ENCODE measurements at regions not wholly inside any gene's neighbourhood (a gene's known extent, or its start where the extent isn't known, plus 50 kb on each side); places are given as distances from the start of the nearest gene placed in this dataset.

DNA sequence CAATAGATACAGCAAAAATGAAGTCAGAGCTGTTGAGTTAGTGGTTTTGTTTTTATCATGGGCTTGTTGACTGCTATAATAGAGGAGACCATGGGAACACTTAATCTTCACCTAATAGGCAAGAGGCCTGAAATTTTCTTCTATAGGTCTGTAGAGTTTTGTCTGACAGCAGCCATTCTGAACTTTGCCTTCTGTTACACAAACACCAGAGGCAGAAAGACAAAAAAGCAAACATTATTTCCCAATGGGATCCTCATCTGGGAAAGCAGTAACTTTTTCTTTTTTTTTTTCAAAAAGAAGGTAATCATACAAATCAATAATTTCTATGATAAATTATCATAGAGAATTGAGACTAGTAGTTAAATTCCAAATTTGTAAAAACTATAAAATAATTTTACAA is 494.1 kb downstream of the TOX3 start:
- ATAC-seq (no peak), DNase-seq (no peak)
- no peak overlapping the region for H3K27ac Mint-ChIP-seq
- no peak overlapping the region for H3K4me3 Mint-ChIP-seq
- H3K36me3 Mint-ChIP-seq (ENCODE audit: low read depth), result no peaks in the 10 kb centered on the region
- no peaks in the 10 kb centered on the region for H3K4me1 Mint-ChIP-seq
- no peaks in the 10 kb centered on the region for H3K27me3 Mint-ChIP-seq
- H3K9me3 Mint-ChIP-seq, result peaks cover 9% of the 10 kb centered on the region

DNA sequence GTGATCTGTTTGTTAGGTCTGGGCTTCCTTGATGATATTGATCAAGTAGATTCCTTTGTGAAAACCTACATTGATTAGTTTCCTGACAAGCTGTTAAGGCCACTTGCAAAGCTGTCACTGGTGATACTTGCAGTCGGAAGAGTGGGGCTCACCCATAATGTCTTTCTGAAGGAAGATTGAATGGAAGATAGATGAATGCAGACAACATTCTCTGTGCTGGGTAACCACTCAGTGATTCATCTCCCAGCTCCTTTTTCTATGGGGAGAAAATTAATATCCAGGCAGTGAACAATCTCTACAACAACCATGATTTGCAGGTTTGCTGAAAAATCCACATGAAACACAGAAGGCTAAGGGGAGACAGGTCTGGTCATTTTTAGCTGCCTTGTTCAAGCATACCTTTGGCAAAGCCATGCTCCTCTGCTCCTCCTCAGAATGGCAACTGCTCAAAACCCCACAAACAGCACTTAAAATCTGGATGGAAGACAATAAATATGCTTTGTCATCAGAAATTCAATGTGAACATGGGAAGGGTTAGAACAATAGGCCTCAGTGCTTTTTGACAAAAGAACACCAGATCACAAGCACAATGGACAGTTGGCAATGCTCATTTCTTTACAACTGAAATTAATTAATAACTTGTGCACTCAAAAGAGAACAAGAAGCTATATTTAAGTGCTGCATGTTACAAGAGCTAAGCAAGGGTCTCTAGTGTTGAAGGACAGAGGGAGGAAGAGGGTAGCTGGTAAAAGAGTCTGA is 495.4 kb downstream of the TOX3 start:
- H3K36me3 Mint-ChIP-seq (ENCODE audit: low read depth), result no peaks in the 10 kb centered on the region
- no peak overlapping the region for H3K27ac Mint-ChIP-seq
- no peak overlapping the region for H3K4me3 Mint-ChIP-seq
- H3K27me3 Mint-ChIP-seq, result no peaks in the 10 kb centered on the region
- DNase-seq (no peak), ATAC-seq (no peak)
- H3K4me1 Mint-ChIP-seq, result no peaks in the 10 kb centered on the region
- H3K9me3 Mint-ChIP-seq, result peaks cover 16% of the 10 kb centered on the region

DNA sequence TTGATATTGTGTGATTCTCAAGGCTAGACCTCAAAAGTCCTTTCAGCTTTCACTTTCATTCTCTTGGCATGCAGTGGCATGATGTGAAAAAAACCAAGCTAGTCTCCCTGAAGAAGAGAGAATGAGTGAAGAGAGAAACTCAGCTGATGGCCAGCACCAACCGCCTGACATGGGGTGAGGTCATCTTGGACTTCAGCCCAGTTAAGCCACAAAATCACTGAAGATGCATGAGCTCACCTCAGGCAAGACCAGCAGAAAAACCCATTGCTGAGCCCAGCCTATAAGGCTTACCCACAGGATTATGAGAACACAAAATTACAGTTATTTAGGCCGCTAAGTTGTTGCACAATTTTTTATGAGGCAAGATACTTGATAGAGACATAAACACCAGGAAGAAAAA is 496.5 kb downstream of the TOX3 start:
- Mint-ChIP-seq H3K27me3 (no peaks in the 10 kb centered on the region), H3K36me3 (ENCODE audit: low read depth) (no peaks in the 10 kb centered on the region), H3K27ac (no peak overlapping the region), H3K4me1 (no peaks in the 10 kb centered on the region), H3K4me3 (no peak overlapping the region), H3K9me3 (peaks cover 25% of the 10 kb centered on the region)
- no peak for DNase-seq
- no peak for ATAC-seq

DNA sequence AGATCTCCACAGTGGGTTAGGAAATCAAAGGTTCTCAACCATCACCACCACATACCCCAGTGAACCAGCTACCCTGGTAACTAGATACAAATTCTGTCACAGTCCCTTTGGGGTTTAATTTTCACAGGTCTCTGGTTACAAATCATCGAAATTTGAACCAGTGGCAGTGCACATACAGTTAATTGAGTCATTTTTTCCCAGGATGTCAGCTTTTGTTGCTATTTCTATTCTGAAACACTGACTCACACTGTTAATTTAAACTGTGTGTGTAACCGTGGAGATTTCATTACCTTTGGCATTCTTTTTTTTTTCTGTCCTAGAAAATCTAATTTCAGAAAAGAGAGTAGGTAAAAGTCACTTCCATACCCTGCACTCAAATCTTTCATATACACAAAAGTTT is 511.5 kb downstream of the TOX3 start:
- H3K36me3 Mint-ChIP-seq (ENCODE audit: low read depth), result no peaks in the 10 kb centered on the region
- no peaks in the 10 kb centered on the region for H3K4me1 Mint-ChIP-seq
- DNase-seq, result no peak
- H3K27me3 Mint-ChIP-seq, result no peaks in the 10 kb centered on the region
- H3K4me3 Mint-ChIP-seq, result no peak overlapping the region
- peaks cover 7% of the 10 kb centered on the region for H3K9me3 Mint-ChIP-seq
- no peak for ATAC-seq
- no peak overlapping the region for H3K27ac Mint-ChIP-seq

DNA sequence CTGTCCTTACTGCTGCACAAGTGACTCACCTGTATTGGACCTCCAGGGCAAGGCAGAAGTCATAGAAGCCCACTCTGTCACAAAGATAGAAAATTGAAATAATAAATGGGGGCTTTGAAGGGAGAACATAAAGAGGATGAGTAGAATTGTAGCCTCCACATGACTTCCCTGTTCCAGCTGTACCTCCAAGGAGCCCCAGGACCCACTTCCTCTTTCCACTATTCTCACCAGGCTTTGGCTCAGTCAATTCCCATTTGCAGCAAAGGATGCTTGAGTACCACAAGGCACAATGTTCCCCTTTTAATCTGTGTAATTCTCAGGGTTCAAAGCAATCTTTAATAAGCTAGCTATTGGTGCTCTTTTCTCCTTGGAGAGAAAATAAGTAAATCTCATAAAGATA is 512.1 kb downstream of the TOX3 start:
- Mint-ChIP-seq H3K4me1 (no peaks in the 10 kb centered on the region), H3K27ac (no peak overlapping the region), H3K36me3 (ENCODE audit: low read depth) (no peaks in the 10 kb centered on the region), H3K27me3 (no peaks in the 10 kb centered on the region), H3K4me3 (no peak overlapping the region), H3K9me3 (peaks cover 10% of the 10 kb centered on the region)
- ATAC-seq (no peak), DNase-seq (no peak)

DNA sequence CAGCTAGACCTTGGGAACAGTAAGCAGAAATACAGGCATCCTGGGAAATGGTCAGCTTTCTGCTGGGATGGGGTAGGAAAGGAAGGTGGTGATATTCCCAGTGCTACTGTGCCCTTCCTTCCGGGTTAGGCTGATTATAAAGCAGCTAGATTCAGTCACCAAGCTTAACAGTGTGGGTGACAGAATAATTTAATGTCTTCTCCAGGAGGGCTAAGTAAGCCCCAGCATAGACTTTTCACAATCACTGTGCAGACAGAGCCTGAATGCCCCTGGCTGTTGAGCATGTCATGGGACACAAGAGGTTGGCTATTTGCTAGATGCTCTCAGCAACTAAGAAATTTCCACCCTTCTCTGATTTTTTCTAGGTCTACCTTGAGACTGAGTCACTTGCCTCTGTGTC is 513.0 kb downstream of the TOX3 start:
- no peak for ATAC-seq
- Mint-ChIP-seq H3K27me3 (no peaks in the 10 kb centered on the region), H3K4me1 (no peaks in the 10 kb centered on the region), H3K9me3 (peaks cover 10% of the 10 kb centered on the region), H3K27ac (no peak overlapping the region), H3K36me3 (ENCODE audit: low read depth) (no peaks in the 10 kb centered on the region), H3K4me3 (no peak overlapping the region)
- no peak for DNase-seq

DNA sequence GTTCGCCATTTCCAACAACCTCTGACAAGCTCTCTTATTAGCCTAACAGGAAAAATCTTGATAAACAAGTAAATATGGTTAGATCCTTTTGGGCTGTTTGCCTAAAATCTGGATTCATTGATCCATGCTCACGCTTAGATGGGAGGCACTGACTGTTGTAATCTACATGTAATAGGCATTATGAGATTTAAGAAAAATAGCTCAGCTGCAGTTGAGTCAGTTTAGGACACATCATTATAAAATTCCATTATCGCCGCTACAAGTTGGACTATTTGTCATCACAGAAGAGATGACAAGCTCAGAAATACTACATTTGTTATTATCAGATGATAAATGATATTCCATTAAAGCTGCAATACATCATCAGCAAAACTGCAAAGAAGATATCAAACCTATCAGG is 524.0 kb downstream of the TOX3 start:
- ATAC-seq (no peak), DNase-seq (no peak)
- Mint-ChIP-seq H3K36me3 (ENCODE audit: low read depth) (no peaks in the 10 kb centered on the region), H3K4me1 (no peaks in the 10 kb centered on the region), H3K9me3 (peaks cover 2% of the 10 kb centered on the region), H3K4me3 (no peak overlapping the region), H3K27me3 (no peaks in the 10 kb centered on the region), H3K27ac (no peak overlapping the region)

DNA sequence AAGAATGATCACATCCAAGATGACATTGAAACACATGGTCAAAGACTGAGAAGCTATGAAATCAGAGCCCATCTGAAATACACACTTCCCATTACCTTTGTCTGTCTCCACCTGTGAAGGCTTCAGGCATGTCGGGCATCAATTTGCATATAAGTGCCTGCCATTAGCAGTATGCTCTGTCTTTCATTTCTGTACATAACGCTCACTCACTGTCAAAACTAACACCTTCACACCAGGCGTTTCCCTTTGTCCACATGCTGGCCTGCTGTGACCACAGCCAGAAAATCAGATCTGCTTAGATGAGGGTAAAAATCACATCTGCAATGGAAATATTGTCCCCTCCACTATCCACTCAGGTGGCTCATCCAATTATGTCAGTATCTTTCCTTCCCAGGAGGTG is 524.8 kb downstream of the TOX3 start:
- Mint-ChIP-seq H3K4me1 (no peaks in the 10 kb centered on the region), H3K36me3 (ENCODE audit: low read depth) (no peaks in the 10 kb centered on the region), H3K27ac (no peak overlapping the region), H3K9me3 (no peaks in the 10 kb centered on the region), H3K27me3 (no peaks in the 10 kb centered on the region), H3K4me3 (no peak overlapping the region)
- no peak for DNase-seq
- no peak for ATAC-seq

DNA sequence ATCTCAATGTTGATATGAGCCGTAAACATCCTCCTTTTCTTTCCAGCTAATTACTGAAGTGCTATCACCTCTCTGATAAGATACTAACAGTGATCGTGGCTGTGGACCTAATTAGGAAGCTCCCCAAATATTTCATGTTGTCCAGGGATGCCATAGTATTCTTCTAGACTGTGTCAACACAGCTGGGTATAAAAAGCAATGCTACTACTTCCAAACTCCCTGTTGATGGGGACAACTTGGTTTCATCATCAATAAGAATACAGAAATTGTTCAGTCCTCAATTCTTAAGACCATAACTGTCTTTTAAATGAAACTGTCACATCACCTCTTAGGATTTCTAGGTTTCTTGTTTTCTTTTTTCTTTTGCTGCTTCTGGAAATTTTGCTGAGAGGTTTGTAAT is 530.6 kb downstream of the TOX3 start:
- Mint-ChIP-seq H3K27me3 (no peaks in the 10 kb centered on the region), H3K9me3 (peaks cover 28% of the 10 kb centered on the region), H3K27ac (no peak overlapping the region), H3K4me1 (no peaks in the 10 kb centered on the region), H3K4me3 (no peak overlapping the region), H3K36me3 (ENCODE audit: low read depth) (no peaks in the 10 kb centered on the region)
- ATAC-seq, result no peak
- DNase-seq, result no peak

DNA sequence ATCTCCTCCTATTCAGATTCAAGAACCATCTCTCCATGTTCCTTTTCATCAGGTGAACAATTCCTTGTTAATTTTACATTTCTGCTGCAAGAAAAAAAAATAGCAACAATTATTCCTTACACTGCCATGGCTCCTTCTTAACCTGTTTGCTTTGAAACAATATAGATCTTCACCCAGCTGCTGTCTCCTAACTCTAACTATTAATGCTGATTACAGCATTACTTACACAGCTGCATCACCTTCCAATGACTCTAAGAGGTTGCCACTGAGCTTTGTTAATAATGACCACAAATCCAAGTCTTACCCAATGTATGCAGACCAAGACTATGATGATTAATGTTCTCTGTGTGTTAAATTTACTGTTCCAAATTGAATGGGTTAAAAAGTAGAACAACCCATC is 541.4 kb downstream of the TOX3 start:
- Mint-ChIP-seq H3K4me1 (no peaks in the 10 kb centered on the region), H3K27me3 (no peaks in the 10 kb centered on the region), H3K9me3 (no peaks in the 10 kb centered on the region), H3K27ac (no peak overlapping the region), H3K4me3 (no peak overlapping the region), H3K36me3 (ENCODE audit: low read depth) (no peaks in the 10 kb centered on the region)
- no peak for DNase-seq
- ATAC-seq, result no peak

DNA sequence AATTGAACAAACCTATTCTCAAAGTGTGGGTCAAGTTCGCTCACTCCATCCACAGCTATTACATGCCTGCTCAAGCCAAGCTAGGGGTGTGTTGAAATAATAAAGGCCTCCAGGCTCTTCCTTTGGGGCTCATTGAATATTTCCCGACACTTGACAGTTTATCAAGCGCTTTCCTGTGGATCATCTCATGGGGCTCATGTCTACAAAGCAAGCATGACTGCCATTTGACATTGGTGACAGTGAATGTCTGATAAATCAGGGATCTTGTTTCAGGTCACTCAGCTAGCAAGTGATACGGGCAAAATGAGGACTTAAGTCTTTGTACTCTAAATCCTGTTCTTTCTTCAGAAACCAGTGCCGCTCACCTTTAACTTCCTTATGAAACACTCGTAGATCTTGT is 542.6 kb downstream of the TOX3 start:
- no peak overlapping the region for H3K27ac Mint-ChIP-seq
- DNase-seq (no peak), ATAC-seq (no peak)
- no peaks in the 10 kb centered on the region for H3K4me1 Mint-ChIP-seq
- H3K36me3 Mint-ChIP-seq (ENCODE audit: low read depth), result no peaks in the 10 kb centered on the region
- H3K9me3 Mint-ChIP-seq, result peaks cover 4% of the 10 kb centered on the region
- no peak overlapping the region for H3K4me3 Mint-ChIP-seq
- H3K27me3 Mint-ChIP-seq, result no peaks in the 10 kb centered on the region

DNA sequence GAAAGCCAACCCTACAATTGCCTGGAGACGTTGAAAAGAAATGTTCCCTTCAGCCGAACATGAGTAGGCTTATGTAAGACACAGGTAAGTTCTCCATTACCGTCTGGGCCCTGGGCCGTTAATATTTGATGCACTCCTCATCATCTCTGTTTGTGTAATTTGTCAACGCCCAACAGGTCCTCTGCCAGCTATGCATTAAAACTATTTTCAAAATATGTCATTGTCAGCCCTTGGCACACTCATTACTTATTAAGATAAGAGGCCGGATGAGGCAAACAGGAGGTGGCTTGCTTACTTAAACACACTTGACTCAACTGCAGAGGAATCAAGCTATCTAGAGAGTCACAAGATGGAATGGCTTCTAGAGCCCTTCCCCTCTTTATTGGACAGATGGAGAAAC is 544.9 kb downstream of the TOX3 start:
- ATAC-seq (no peak), DNase-seq (no peak)
- no peaks in the 10 kb centered on the region for H3K36me3 Mint-ChIP-seq (ENCODE audit: low read depth)
- H3K27me3 Mint-ChIP-seq, result no peaks in the 10 kb centered on the region
- no peak overlapping the region for H3K27ac Mint-ChIP-seq
- H3K4me3 Mint-ChIP-seq, result no peak overlapping the region
- H3K9me3 Mint-ChIP-seq, result peaks cover 4% of the 10 kb centered on the region
- H3K4me1 Mint-ChIP-seq, result no peaks in the 10 kb centered on the region

DNA sequence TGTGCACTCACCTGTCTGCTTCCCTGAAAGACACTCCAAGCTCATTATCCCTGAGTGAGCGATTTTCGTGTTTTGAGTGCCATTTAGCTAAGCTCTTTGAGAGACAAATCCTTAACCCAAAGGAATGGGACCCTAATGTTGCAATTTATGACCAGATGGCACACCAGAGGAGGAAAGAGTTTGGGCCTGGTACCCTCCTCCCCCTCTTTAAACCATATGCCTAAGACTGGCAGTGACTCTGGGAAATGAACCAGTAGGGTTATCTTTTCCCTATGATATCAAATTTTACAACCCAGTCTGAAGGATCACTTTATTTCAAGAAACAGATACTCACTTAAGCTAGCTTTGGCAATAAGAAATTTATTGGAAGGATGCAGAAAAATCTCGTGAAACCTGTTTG is 550.4 kb downstream of the TOX3 start:
- no peak for DNase-seq
- H3K27me3 Mint-ChIP-seq, result no peaks in the 10 kb centered on the region
- H3K4me1 Mint-ChIP-seq, result no peaks in the 10 kb centered on the region
- H3K36me3 Mint-ChIP-seq (ENCODE audit: low read depth), result no peaks in the 10 kb centered on the region
- ATAC-seq, result no peak
- no peak overlapping the region for H3K27ac Mint-ChIP-seq
- H3K4me3 Mint-ChIP-seq, result no peak overlapping the region
- peaks cover 13% of the 10 kb centered on the region for H3K9me3 Mint-ChIP-seq

DNA sequence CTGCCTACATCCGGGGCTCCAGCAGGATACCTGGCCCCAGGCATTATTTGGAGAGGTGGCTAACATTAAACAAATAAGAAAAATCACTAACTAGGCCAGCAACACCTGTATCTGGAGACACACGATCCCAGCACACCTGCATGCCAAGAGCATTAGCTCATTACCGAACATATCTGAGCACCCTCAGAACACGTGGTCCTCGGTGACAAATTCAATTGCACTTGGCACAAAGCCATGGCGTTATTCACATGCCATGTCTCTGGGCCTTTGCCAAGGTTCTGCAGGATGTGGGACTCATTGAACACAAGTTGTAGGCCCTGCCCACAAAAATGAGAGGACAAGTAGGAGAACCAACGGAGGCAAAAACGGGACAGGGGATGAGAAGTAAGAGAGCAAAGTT is 552.3 kb downstream of the TOX3 start:
- ATAC-seq, result no peak
- DNase-seq, result no peak
- Mint-ChIP-seq H3K4me1 (no peaks in the 10 kb centered on the region), H3K9me3 (peaks cover 18% of the 10 kb centered on the region), H3K36me3 (ENCODE audit: low read depth) (no peaks in the 10 kb centered on the region), H3K27ac (no peak overlapping the region), H3K27me3 (no peaks in the 10 kb centered on the region), H3K4me3 (no peak overlapping the region)

DNA sequence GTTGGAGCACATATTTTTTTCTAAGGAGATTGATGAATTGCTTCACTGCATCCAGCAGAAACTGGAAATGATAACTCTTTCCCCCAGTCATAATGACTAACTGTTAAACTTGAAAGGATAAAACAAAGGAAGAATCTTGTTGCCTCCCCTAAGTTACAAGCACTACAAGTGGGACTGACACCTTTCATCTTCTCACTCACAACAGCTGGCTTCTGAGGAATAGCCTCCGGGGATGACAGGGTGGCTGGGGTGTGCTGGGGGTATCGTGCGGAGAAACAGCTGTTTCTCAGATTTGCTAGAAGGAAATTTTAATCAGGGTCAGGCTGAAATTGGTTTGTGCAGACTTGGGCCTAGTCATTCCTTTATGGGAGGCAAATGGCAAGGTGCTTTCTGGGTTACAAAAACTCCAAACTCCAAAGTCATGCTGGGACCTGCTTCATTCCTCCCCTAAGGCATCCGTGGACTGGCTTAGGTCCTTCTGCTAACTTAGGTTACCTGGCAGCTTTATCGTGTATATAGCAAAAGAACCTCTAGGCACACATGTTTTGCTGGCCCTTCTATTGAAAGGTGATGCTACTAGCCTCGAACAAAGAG is 557.2 kb downstream of the TOX3 start:
- Mint-ChIP-seq H3K36me3 (ENCODE audit: low read depth) (no peaks in the 10 kb centered on the region), H3K27me3 (no peaks in the 10 kb centered on the region), H3K4me3 (no peak overlapping the region), H3K9me3 (peaks cover 22% of the 10 kb centered on the region), H3K27ac (no peak overlapping the region), H3K4me1 (no peaks in the 10 kb centered on the region)
- no peak for ATAC-seq
- no peak for DNase-seq

DNA sequence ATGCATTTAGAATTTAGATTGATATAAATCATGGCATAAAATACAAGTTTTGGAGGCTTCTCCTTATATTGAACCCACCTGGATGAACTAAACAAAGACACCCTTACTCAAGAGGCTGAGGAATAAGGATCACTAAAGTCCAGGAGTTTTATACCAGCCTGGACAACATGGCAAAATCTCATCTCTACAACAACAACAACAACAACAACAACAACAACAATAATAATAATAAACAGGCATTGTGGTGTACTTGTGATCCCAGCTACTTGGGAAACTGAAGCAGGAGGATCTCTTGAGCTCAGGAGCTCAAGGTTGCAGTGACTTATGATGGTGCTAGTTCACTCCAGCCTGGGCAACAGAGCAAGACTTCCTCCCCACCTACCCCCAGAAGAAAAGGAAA is 558.0 kb downstream of the TOX3 start:
- H3K9me3 Mint-ChIP-seq, result peaks cover 22% of the 10 kb centered on the region
- H3K4me3 Mint-ChIP-seq, result no peak overlapping the region
- H3K36me3 Mint-ChIP-seq (ENCODE audit: low read depth), result no peaks in the 10 kb centered on the region
- no peak for DNase-seq
- H3K27me3 Mint-ChIP-seq, result no peaks in the 10 kb centered on the region
- H3K27ac Mint-ChIP-seq, result no peak overlapping the region
- ATAC-seq, result no peak
- H3K4me1 Mint-ChIP-seq, result no peaks in the 10 kb centered on the region
